ENCODE measurements at regions not wholly inside any gene's neighbourhood (a gene's known extent, or its start where the extent isn't known, plus 50 kb on each side); places are given as distances from the start of the nearest gene placed in this dataset.
"Not testable (repeated sequence)": the region's sequence is repeated elsewhere in the genome, so short reads cannot be mapped to it uniquely, and the experiment has no call there.

DNA sequence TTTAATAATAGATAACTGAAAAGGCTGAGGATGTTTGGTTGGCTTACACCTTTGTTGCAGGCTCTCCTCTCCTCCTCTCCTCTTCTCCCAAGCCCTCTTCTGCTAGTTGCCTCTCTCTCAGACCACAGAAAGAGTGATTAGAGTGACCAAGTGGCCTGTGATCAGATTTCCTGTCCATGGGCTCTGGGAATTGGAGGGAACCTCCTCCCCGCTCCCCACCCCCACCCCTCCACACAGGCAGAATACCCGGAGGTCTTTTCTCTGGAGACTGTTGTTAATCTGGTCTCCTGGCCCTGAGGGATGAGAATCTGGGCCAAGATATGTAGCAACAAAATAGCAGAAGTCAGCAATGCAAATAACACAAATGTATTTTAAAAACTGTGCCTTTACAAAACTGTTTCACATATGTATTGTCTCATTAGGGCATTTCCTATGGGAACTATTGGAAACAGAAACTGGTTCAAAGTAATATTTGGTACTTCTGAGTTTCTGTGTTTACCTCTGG is 361.3 kb downstream of the NR2F1-AS1 start:
- H3K4me2 ChIP-seq (ENCODE audit: low read length), result no peak overlapping the region
- H3F3A ChIP-seq (ENCODE audit: control insufficient read depth, insufficient read depth), result no peaks in the 10 kb centered on the region
- H3K9me2 ChIP-seq (replicated peaks; ENCODE audit: control insufficient read depth, low read length), result no peaks in the 10 kb centered on the region
- H3K27me3 ChIP-seq (ENCODE audit: control insufficient read depth, low read length), result no peaks in the 10 kb centered on the region
- TF ChIP-seq EZH2phosphoT487 (IDR thresholded peaks at IDR 0.05; ENCODE audit: borderline replicate concordance, low read length), result no peak
- TF ChIP-seq, protein P1, sequence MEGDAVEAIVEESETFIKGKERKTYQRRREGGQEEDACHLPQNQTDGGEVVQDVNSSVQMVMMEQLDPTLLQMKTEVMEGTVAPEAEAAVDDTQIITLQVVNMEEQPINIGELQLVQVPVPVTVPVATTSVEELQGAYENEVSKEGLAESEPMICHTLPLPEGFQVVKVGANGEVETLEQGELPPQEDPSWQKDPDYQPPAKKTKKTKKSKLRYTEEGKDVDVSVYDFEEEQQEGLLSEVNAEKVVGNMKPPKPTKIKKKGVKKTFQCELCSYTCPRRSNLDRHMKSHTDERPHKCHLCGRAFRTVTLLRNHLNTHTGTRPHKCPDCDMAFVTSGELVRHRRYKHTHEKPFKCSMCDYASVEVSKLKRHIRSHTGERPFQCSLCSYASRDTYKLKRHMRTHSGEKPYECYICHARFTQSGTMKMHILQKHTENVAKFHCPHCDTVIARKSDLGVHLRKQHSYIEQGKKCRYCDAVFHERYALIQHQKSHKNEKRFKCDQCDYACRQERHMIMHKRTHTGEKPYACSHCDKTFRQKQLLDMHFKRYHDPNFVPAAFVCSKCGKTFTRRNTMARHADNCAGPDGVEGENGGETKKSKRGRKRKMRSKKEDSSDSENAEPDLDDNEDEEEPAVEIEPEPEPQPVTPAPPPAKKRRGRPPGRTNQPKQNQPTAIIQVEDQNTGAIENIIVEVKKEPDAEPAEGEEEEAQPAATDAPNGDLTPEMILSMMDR (IDR thresholded peaks at IDR 0.05; ENCODE audit: low read depth, low read length, poor library complexity, severe bottlenecking), result no peak
- H3K9me3 ChIP-seq (ENCODE audit: control insufficient read depth, insufficient read depth, low read length), result no peaks in the 10 kb centered on the region
- no peaks in the 10 kb centered on the region for H3K79me2 ChIP-seq (ENCODE audit: control insufficient read depth, low read length)
- H4K20me1 ChIP-seq (ENCODE audit: control insufficient read depth, insufficient read depth, low read depth, low read length), result no peaks in the 10 kb centered on the region
- H3K36me3 ChIP-seq (ENCODE audit: control insufficient read depth, low read length), result no peaks in the 10 kb centered on the region
- no peaks in the 10 kb centered on the region for H3K4me1 ChIP-seq (ENCODE audit: control insufficient read depth, low read length)
- no peak overlapping the region for H3K4me3 ChIP-seq (ENCODE audit: low read length)
- H3K27ac ChIP-seq (ENCODE audit: low read depth, low read length), result no peak overlapping the region

DNA sequence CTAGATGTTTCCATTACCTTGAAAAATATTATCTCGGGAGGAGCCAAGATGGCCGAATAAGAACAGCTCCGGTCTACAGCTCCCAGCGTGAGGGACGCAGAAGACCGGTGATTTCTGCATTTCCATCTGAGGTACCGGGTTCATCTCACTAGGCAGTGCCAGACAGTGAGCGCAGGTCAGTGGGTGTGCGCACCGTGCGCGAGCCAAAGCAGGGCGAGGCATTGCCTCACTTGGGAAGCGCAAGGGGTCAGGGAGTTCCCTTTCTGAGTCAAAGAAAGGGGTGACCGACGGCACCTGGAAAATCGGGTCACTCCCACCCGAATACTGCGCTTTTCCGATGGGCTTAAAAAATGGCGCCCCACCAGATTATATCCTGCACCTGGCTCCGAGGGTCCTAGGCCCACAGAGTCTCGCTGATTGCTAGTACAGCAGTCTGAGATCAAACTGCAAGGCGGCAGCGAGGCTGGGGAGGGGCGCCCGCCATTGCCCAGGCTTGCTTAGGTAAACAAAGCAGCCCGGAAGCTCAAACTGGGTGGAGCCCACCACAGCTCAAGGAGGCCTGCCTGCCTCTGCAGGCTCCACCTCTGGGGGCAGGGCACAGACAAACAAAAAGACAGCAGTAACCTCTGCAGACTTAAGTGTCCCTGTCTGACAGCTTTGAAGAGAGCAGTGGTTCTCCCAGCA is 367.8 kb downstream of the NR2F1-AS1 start:
- H3K4me3 ChIP-seq (ENCODE audit: low read length); H3K36me3 ChIP-seq (ENCODE audit: control insufficient read depth, low read length); H3K4me2 ChIP-seq (ENCODE audit: low read length); H3K79me2 ChIP-seq (ENCODE audit: control insufficient read depth, low read length); H3K4me1 ChIP-seq (ENCODE audit: control insufficient read depth, low read length); H3K27ac ChIP-seq (ENCODE audit: low read depth, low read length); H3K27me3 ChIP-seq (ENCODE audit: control insufficient read depth, low read length); H3K9me2 ChIP-seq (replicated peaks; ENCODE audit: control insufficient read depth, low read length); H4K20me1 ChIP-seq (ENCODE audit: control insufficient read depth, insufficient read depth, low read depth, low read length); H3F3A ChIP-seq (ENCODE audit: control insufficient read depth, insufficient read depth); H3K9me3 ChIP-seq (ENCODE audit: control insufficient read depth, insufficient read depth, low read length): not testable (repeated sequence)

DNA sequence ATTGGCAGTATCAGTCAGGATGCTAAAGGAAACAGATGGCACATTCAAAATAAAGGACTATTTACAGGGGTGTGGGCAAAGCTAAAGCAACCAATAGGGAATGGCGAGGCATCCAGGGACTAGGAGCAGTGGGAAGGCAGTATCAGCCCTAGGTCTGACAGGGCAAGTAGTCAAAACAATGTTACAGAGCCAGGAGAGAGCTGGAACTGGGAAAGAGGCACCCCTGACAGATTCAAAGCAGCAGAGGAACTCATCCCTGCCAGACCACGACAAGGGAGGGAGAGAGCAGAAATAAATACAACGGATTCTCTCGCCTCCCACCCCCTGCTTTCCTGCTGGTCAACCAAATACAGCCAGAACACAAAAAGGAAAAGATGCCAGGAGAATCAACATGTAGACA is 371.5 kb downstream of the NR2F1-AS1 start:
- Histone ChIP-seq H4K20me1 (ENCODE audit: control insufficient read depth, insufficient read depth, low read depth, low read length) (no peaks in the 10 kb centered on the region), H3K27me3 (ENCODE audit: control insufficient read depth, low read length) (no peaks in the 10 kb centered on the region), H3K9me2 (replicated peaks; ENCODE audit: control insufficient read depth, low read length) (no peaks in the 10 kb centered on the region), H3K4me2 (ENCODE audit: low read length) (no peak overlapping the region), H3K4me3 (ENCODE audit: low read length) (no peak overlapping the region), H3K4me1 (ENCODE audit: control insufficient read depth, low read length) (no peaks in the 10 kb centered on the region), H3K27ac (ENCODE audit: low read depth, low read length) (no peak overlapping the region), H3K36me3 (ENCODE audit: control insufficient read depth, low read length) (no peaks in the 10 kb centered on the region), H3F3A (ENCODE audit: control insufficient read depth, insufficient read depth) (no peaks in the 10 kb centered on the region), H3K79me2 (ENCODE audit: control insufficient read depth, low read length) (no peaks in the 10 kb centered on the region), H3K9me3 (ENCODE audit: control insufficient read depth, insufficient read depth, low read length) (0 out of 2 replicates have a peak, but pooled peaks cover 3% of the 10 kb centered on the region)
- TF ChIP-seq, protein P1 (IDR thresholded peaks at IDR 0.05; ENCODE audit: low read depth, low read length, poor library complexity, severe bottlenecking), result no peak
- no peak for TF ChIP-seq EZH2phosphoT487 (IDR thresholded peaks at IDR 0.05; ENCODE audit: borderline replicate concordance, low read length)

DNA sequence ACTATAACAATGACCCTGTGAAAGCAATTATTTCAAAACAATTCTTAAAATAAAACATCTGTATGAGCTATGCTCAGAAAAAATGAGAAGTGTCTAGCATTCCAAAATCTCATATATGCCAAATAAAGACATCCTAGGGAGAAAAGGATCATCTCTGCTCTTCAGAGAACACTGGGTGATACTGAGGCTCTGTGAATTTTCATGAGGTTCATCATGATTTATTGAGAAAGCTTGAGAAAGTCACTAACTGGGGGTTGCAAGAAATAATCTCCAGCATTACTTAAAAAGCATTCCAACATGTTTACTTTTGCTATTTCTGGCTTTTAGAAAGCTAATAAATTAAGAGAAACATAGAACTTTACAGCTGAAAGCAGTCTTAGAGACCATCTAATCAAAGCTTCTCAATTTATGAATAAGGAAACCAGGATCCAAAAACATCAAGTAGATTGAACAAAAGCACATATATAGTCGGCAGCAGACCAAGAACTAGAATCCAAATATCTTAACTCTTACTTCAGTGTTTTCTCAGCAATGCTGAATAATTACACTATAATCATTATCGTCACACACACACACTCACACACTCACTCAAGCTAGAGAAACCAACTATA is 372.8 kb downstream of the NR2F1-AS1 start:
- Histone ChIP-seq H3K9me3 (ENCODE audit: control insufficient read depth, insufficient read depth, low read length) (0 out of 2 replicates have a peak, but pooled peaks cover 3% of the 10 kb centered on the region), H4K20me1 (ENCODE audit: control insufficient read depth, insufficient read depth, low read depth, low read length) (no peaks in the 10 kb centered on the region), H3K36me3 (ENCODE audit: control insufficient read depth, low read length) (no peaks in the 10 kb centered on the region), H3K27ac (ENCODE audit: low read depth, low read length) (no peak overlapping the region), H3K27me3 (ENCODE audit: control insufficient read depth, low read length) (no peaks in the 10 kb centered on the region), H3K4me1 (ENCODE audit: control insufficient read depth, low read length) (no peaks in the 10 kb centered on the region), H3K4me3 (ENCODE audit: low read length) (no peak overlapping the region), H3F3A (ENCODE audit: control insufficient read depth, insufficient read depth) (no peaks in the 10 kb centered on the region), H3K4me2 (ENCODE audit: low read length) (no peak overlapping the region), H3K9me2 (replicated peaks; ENCODE audit: control insufficient read depth, low read length) (no peaks in the 10 kb centered on the region), H3K79me2 (ENCODE audit: control insufficient read depth, low read length) (no peaks in the 10 kb centered on the region)
- no peak for TF ChIP-seq EZH2phosphoT487 (IDR thresholded peaks at IDR 0.05; ENCODE audit: borderline replicate concordance, low read length)
- TF ChIP-seq, protein P1 (IDR thresholded peaks at IDR 0.05; ENCODE audit: low read depth, low read length, poor library complexity, severe bottlenecking), result no peak

Measured in DOHH2 (cell line).